ENCODE measurements at regions not wholly inside any gene's neighbourhood (a gene's known extent, or its start where the extent isn't known, plus 50 kb on each side); places are given as distances from the start of the nearest gene placed in this dataset.

- DNase-seq (ENCODE audit: low spot score): no peak
Measured at GRCh38 chr17:11081342-11081741, 159.7 kb upstream of the SHISA6 start.

GRCh38 chr17:11077673-11078072, 163.3 kb upstream of the SHISA6 start:
- no peak for DNase-seq (ENCODE audit: low spot score)

- no peak for DNase-seq (ENCODE audit: low spot score)
Measured at GRCh38 chr17:11074451-11074850, 166.6 kb upstream of the SHISA6 start.

GRCh38 chr17:11056926-11057325, 184.1 kb upstream of the SHISA6 start:
- no peak for DNase-seq (ENCODE audit: low spot score)

- DNase-seq (ENCODE audit: low spot score): no peak
Measured at GRCh38 chr17:11053846-11054245, 187.2 kb upstream of the SHISA6 start.

GRCh38 chr17:11049539-11049938, 191.5 kb upstream of the SHISA6 start:
- no peak for DNase-seq (ENCODE audit: low spot score)

GRCh38 chr17:11047228-11047627, 193.8 kb upstream of the SHISA6 start:
- DNase-seq (ENCODE audit: low spot score): no peak

GRCh38 chr17:11039342-11039741, 201.5 kb upstream of the PIRT start:
- DNase-seq (ENCODE audit: low spot score): no peak

- DNase-seq (ENCODE audit: low spot score): no peak
Measured at GRCh38 chr17:11035681-11036080, 197.8 kb upstream of the PIRT start.

GRCh38 chr17:11031787-11032186, 193.9 kb upstream of the PIRT start:
- no peak for DNase-seq (ENCODE audit: low spot score)

- no peak for DNase-seq (ENCODE audit: low spot score)
Measured at GRCh38 chr17:11029791-11030190, 191.9 kb upstream of the PIRT start.

GRCh38 chr17:11028349-11028748, 190.5 kb upstream of the PIRT start:
- no peak for DNase-seq (ENCODE audit: low spot score)

GRCh38 chr17:11026903-11027302, 189.0 kb upstream of the PIRT start:
- DNase-seq (ENCODE audit: low spot score): no peak

- no peak for DNase-seq (ENCODE audit: low spot score)
Measured at GRCh38 chr17:11023639-11024479, 186.0 kb upstream of the PIRT start.

- DNase-seq (ENCODE audit: low spot score): no peak
Measured at GRCh38 chr17:11006530-11006929, 168.6 kb upstream of the PIRT start.

GRCh38 chr17:11005940-11006339, 168.1 kb upstream of the PIRT start:
- DNase-seq (ENCODE audit: low spot score): no peak

- no peak for DNase-seq (ENCODE audit: low spot score)
Measured at GRCh38 chr17:11002417-11002816, 164.5 kb upstream of the PIRT start.

GRCh38 chr17:11001651-11002050, 163.8 kb upstream of the PIRT start:
- DNase-seq (ENCODE audit: low spot score): no peak

- no peak for DNase-seq (ENCODE audit: low spot score)
Measured at GRCh38 chr17:10999484-10999883, 161.6 kb upstream of the PIRT start.

- DNase-seq (ENCODE audit: low spot score): no peak
Measured at GRCh38 chr17:10993126-10993525, 155.2 kb upstream of the PIRT start.

- DNase-seq (ENCODE audit: low spot score): no peak
Measured at GRCh38 chr17:10992106-10992880, 154.4 kb upstream of the PIRT start.

- DNase-seq (ENCODE audit: low spot score): no peak
Measured at GRCh38 chr17:10987786-10988185, 149.9 kb upstream of the PIRT start.

GRCh38 chr17:10984220-10984619, 146.3 kb upstream of the PIRT start:
- no peak for DNase-seq (ENCODE audit: low spot score)
